Right cardiac atrium (tissue), 5 donors: ENCODE measurements at regions not wholly inside any gene's neighbourhood (a gene's known extent, or its start where the extent isn't known, plus 50 kb on each side); places are given as distances from the start of the nearest gene placed in this dataset.
"Not testable (repeated sequence)": the region's sequence is repeated elsewhere in the genome, so short reads cannot be mapped to it uniquely, and the experiment has no call there.

Source experiments
- ATAC-seq, 2 donors: fragments of 200-7000 bp; cut with Tn5 transposase; one replicate each; pipeline versions ENCODE4 v1.8.0 to v1.9.1; 2020; ENCODE audit warnings: moderate library complexity in 2 of 2, mild to moderate bottlenecking in 1 of 2
- DNase-seq, 3 donors: peaks; one replicate each; pipeline ENCODE4 v3.0.0-alpha.2; 2020
- H3K27ac ChIP-seq: one replicate; pipeline ENCODE4 v1.5.1; 2013; ENCODE audit warnings: mild to moderate bottlenecking, low read length, control low read depth, moderate library complexity
- H3K27me3 ChIP-seq: one replicate; pipeline ENCODE4 v1.6.1; 2013; ENCODE audit not compliant: control insufficient read depth, insufficient read depth
- H3K4me1 ChIP-seq: one replicate; pipeline ENCODE4 v1.6.1; 2013; ENCODE audit warnings: low read length; ENCODE audit not compliant: control insufficient read depth, insufficient read depth
- H3K4me3 ChIP-seq: one replicate; pipeline ENCODE4 v1.5.1; 2013; ENCODE audit warnings: low read length, control low read depth
- H3K9me3 ChIP-seq: one replicate; pipeline ENCODE4 v1.6.1; 2013; ENCODE audit warnings: low read length; ENCODE audit not compliant: control insufficient read depth
- WGBS: extraction: QIAGEN DNeasy Blood & Tissue Kit; methylation state at CpG from one replicate; pipeline ENCODE4 v1.1.7; 2013; 5-methylcytosine and 5-hydroxymethylcytosine counted together
- intact Hi-C, 4 donors: fragments of 100-400 bp; cut with DNase I; formaldehyde crosslinking; loops; one replicate each; pipeline versions ENCODE4 v1.11.0 to v1.14.0; 2022 to 2023
- donor health status: healthy with polysubstance abuse.
- donor health status: DM: no; HTN: yes; CAD: no.
- donor health status: DM: no; HTN: no; CAD: no.
- donor health status: DM: no; HTN: yes; CAD: no; lungs with severe emphysema.
- donor health status: DM: yes; HTN: yes; CAD: no.

DNA sequence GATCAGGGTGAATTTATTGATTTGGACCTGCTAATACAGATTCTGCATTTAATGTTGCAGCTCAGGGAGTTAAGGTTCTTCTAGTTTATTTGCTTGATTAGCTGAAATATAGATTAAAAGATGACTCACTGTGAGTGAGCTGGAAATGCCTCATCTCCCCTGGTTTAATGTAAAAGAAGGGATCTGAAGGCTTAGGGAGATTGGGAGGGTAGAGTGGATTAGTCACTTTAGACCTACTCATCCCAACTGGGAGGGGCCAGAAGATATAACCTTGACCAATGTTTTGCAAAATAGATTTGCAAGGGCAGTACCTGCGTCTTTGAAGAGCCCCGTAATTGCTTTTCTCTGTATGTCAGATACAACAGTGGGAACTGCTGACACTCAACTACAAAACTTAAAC lies 922.8 kb upstream of the ADGRL4 start:
- H3K9me3 ChIP-seq = no peaks in the 10 kb centered on the region
- ATAC-seq (no peak), DNase-seq (no peak)
- H3K4me1 ChIP-seq = no peaks in the 10 kb centered on the region
- 94% methylated on average over 2 of the region's 2 CpGs for WGBS
- intact Hi-C loops = no loop called here
- no peaks in the 10 kb centered on the region for H3K27me3 ChIP-seq
- H3K4me3 ChIP-seq = no peak overlapping the region
- no peak overlapping the region for H3K27ac ChIP-seq

GRCh38 chr1:79928901-79929300 lies 922.4 kb upstream of the ADGRL4 start:
- 53% methylated on average over 2 of the region's 2 CpGs for WGBS
- ATAC-seq (no peak), DNase-seq (no peak)
- intact Hi-C loops = no loop called here
- no peaks in the 10 kb centered on the region for H3K9me3 ChIP-seq
- no peak overlapping the region for H3K27ac ChIP-seq
- no peaks in the 10 kb centered on the region for H3K4me1 ChIP-seq
- no peaks in the 10 kb centered on the region for H3K27me3 ChIP-seq
- no peak overlapping the region for H3K4me3 ChIP-seq

DNA sequence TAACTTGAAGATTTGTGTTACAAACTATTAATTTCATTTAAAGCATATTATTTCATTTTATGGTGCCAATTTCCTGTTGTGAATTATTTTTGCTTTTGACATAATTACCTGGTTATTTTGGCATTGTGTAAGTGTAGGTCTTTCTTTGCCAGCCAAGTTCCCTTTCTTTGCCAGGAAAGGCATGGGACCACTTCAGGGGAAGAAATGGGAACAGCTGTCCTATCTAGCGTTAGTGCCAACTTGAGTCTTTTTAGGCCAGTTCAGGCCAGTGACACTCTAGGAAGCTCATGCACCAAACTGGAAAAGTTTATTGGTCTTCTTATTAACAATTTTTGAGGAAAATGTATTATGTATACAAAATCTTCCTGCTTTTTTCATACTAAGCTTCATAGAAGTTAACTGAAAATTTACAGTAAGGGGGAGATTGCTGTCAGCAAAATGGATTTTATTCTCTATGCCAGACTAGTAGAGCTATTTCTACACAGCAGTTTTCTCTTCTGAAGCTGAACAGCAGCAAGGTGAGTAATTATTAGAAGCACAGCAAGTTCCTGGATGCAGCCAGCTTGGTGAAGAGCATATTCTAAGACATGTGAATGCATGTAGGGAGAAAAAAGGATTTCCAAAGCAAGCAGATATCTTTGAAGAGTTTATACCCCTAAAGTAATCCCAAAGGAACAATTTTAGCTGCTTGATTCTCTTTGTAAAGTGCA lies 914.6 kb upstream of the ADGRL4 start:
- Histone ChIP-seq H3K27ac (no peak overlapping the region), H3K9me3 (no peaks in the 10 kb centered on the region), H3K4me1 (no peaks in the 10 kb centered on the region), H3K4me3 (no peak overlapping the region), H3K27me3 (no peaks in the 10 kb centered on the region)
- DNase-seq = no peak
- ATAC-seq = peak in 1 of 2 donors; percentile 64
- intact Hi-C loops = no loop called here
- 54% methylated on average over 1 of the region's 1 CpG for WGBS

- intact Hi-C loops = no loop called here
- Histone ChIP-seq H3K27ac (no peak overlapping the region), H3K4me3 (no peak overlapping the region), H3K4me1 (no peaks in the 10 kb centered on the region), H3K9me3 (no peaks in the 10 kb centered on the region), H3K27me3 (no peaks in the 10 kb centered on the region)
- WGBS = 80% methylated on average over 1 of the region's 1 CpG
- no peak for DNase-seq
- ATAC-seq = no peak
Observed at GRCh38 chr1:79914896-79915295, 908.4 kb upstream of the ADGRL4 start.

DNA sequence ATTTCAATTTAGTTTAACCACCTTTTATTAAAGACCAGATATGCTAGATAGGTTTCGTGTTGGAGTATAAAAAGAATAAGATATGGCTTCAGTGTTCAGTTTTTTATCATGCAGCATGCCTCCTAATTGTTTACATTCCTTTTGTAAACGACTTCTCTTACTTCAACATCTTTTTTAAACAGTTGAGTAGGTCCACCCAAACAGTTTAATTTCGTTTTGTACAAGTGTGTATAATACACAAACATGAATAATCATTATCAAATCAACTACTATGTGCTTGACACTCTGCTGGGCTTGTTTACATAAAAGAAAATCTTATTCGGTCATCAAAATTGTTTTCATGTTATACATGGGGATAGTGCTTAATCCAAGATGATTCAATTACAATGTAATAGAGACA lies 906.3 kb upstream of the ADGRL4 start:
- no peaks in the 10 kb centered on the region for H3K27me3 ChIP-seq
- intact Hi-C loops = no loop called here
- no peak overlapping the region for H3K27ac ChIP-seq
- H3K4me1 ChIP-seq = no peaks in the 10 kb centered on the region
- no peak overlapping the region for H3K4me3 ChIP-seq
- ATAC-seq (no peak), DNase-seq (no peak)
- 59% methylated on average over 4 of the region's 4 CpGs for WGBS
- no peaks in the 10 kb centered on the region for H3K9me3 ChIP-seq

- intact Hi-C loops = no loop called here
- Histone ChIP-seq H3K27ac (no peak overlapping the region), H3K4me1 (no peaks in the 10 kb centered on the region), H3K9me3 (no peaks in the 10 kb centered on the region), H3K4me3 (no peak overlapping the region), H3K27me3 (no peaks in the 10 kb centered on the region)
- 59% methylated on average over 3 of the region's 3 CpGs for WGBS
- no peak for DNase-seq
- no peak for ATAC-seq
Observed at GRCh38 chr1:79903321-79903720, 896.8 kb upstream of the ADGRL4 start.

DNA sequence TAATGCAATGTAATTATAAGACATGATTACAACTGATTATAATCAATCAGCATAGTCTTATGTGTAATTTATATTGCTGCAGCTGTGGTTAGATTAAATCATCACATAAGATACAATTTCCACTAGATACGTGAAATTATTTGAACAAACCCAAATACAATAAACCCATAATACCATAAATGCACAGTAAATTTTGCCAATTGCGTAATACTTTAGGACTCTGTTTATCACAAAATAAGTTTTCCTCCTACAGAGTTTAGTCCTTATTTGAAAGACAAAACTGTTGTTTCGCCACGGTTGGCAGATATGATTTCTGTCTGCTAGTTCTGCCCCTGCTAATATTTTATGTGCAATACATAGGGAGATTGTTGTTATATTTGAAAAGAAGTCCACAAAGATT lies 895.9 kb upstream of the ADGRL4 start:
- intact Hi-C loops = no loop called here
- H3K4me3 ChIP-seq = no peak overlapping the region
- ATAC-seq (no peak), DNase-seq (no peak)
- no peaks in the 10 kb centered on the region for H3K4me1 ChIP-seq
- WGBS = 83% methylated on average over 4 of the region's 4 CpGs
- no peaks in the 10 kb centered on the region for H3K27me3 ChIP-seq
- H3K27ac ChIP-seq = no peak overlapping the region
- no peaks in the 10 kb centered on the region for H3K9me3 ChIP-seq

GRCh38 chr1:79899914-79900313 lies 893.4 kb upstream of the ADGRL4 start:
- 66% methylated on average over 4 of the region's 4 CpGs for WGBS
- H3K27me3 ChIP-seq = no peaks in the 10 kb centered on the region
- no peaks in the 10 kb centered on the region for H3K9me3 ChIP-seq
- no peaks in the 10 kb centered on the region for H3K4me1 ChIP-seq
- H3K27ac ChIP-seq = no peak overlapping the region
- intact Hi-C loops = no loop called here
- ATAC-seq = no peak
- no peak overlapping the region for H3K4me3 ChIP-seq
- no peak for DNase-seq

- no peak for DNase-seq
- H3K4me1 ChIP-seq = no peaks in the 10 kb centered on the region
- H3K4me3 ChIP-seq = no peak overlapping the region
- 82% methylated on average over 2 of the region's 2 CpGs for WGBS
- H3K27ac ChIP-seq = no peak overlapping the region
- no peaks in the 10 kb centered on the region for H3K9me3 ChIP-seq
- ATAC-seq = no peak
- intact Hi-C loops = no loop called here
- H3K27me3 ChIP-seq = no peaks in the 10 kb centered on the region
Observed at GRCh38 chr1:79896140-79896539, 889.6 kb upstream of the ADGRL4 start.

DNA sequence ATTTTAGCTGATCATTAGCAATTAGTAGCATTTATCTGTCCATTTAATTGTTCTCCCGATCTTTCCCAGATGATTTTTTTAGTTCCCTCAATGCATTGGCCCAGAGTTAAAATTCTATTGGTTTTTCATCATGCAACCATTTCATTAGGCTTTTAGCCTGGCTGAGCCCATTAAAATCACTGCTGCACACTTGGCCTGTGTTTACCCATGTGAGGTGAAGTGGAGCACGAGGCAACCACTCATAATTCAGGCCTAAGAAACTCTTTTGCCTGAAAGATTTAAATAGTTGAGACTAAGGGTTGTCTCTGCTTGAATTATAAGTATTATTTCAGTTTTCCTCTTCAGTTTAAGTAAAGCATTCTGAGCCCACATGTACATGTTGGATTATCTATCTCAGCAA lies 889.0 kb upstream of the ADGRL4 start:
- Histone ChIP-seq H3K9me3 (no peaks in the 10 kb centered on the region), H3K4me1 (no peaks in the 10 kb centered on the region), H3K27me3 (no peaks in the 10 kb centered on the region), H3K4me3 (no peak overlapping the region), H3K27ac (no peak overlapping the region)
- intact Hi-C loops = no loop called here
- 85% methylated on average over 2 of the region's 2 CpGs for WGBS
- DNase-seq (no peak), ATAC-seq (no peak)

DNA sequence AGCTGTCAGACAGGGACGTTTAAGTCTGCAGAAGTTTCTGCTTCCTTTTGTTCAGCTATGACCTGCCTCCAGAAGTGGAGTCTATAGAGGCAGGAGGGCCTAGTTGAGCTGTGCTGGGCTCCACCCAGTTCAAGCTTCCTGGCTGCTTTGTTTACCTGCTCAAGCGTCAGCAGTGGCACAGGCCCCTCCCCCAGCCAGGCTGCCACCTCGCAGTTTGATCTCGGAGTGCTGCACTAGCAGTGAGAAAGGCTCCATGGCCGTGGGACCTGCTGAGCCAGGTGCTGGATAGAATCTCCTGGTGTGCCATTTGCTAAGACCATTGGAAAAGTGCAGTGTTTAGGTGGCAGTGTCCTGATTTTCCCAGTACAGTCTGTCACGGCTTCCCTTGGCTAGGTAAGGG lies 887.6 kb upstream of the ADGRL4 start:
- intact Hi-C loops, H3K27me3 ChIP-seq: not testable (repeated sequence)
- WGBS = 67% methylated on average over 6 of the region's 6 CpGs

DNA sequence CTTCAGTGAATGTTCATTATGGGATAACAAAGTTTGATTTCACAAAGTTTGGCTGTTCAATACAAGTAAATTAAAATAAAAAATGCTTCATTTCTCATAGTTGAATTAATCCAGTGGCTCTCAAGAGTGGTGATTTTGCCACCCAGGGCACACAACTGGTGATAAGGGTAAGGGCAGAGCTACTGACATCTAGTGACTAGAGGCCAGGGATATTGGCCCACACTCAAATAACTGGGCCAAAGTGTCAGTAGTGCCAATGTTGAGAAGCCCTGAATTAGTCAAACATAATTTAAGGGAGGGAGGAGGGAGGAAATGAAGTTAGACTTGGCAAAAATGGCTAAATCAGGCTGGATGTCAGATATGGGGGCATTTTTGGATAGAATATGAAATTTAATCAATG lies 880.5 kb upstream of the ADGRL4 start:
- no peak for ATAC-seq
- H3K27ac ChIP-seq = no peak overlapping the region

More for the DNA sequence above, 887.6 kb upstream of the ADGRL4 start:
- not testable (repeated sequence) for ATAC-seq, H3K9me3 ChIP-seq, H3K4me3 ChIP-seq, DNase-seq, H3K27ac ChIP-seq, H3K4me1 ChIP-seq

More for the DNA sequence above, 880.5 kb upstream of the ADGRL4 start:
- H3K4me3 ChIP-seq = no peak overlapping the region
- H3K9me3 ChIP-seq = no peaks in the 10 kb centered on the region
- no peaks in the 10 kb centered on the region for H3K4me1 ChIP-seq
- intact Hi-C loops = no loop called here
- H3K27me3 ChIP-seq = no peaks in the 10 kb centered on the region
- no peak for DNase-seq
